ENCODE measurements at regions not wholly inside any gene's neighbourhood (a gene's known extent, or its start where the extent isn't known, plus 50 kb on each side); places are given as distances from the start of the nearest gene placed in this dataset.

DNA sequence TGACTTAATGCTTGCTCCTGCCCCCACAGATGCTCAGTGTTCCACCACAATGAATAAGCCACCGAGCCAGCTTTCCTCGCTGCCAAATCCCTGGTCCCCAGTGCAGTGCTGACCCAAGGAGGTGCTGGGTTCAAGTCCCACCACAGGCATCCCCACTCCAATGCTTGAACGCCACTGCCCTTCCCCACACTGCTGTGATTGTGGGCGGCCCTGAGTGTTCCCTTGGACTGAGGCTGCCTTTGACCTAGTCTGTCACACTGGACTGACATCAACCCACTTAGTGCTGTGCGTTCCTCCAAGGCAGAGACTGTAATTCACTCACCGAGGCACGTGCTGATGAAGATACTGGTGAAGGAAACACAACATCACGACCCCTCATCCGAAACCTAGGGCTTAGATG lies 83.4 kb upstream of the TMCC3 start:
- Histone ChIP-seq H2AFZ (ENCODE audit: low read depth, low read length, severe bottlenecking) (no peak overlapping the region), H3K27ac (ENCODE audit: low read depth, low read length) (no peak overlapping the region), H3K9me2 (replicated peaks; ENCODE audit: insufficient read depth, low read length) (no peaks in the 10 kb centered on the region), H3K9ac (ENCODE audit: low read length) (no peak overlapping the region), H3F3A (ENCODE audit: insufficient read depth) (no peaks in the 10 kb centered on the region), H3K9me3 (ENCODE audit: insufficient read depth, low read length) (no peaks in the 10 kb centered on the region), H4K20me1 (ENCODE audit: low read depth, low read length) (0 out of 2 replicates have a peak, but pooled peaks cover 4% of the 10 kb centered on the region), H3K27me3 (ENCODE audit: low read length) (no peaks in the 10 kb centered on the region), H3K79me2 (ENCODE audit: insufficient read depth, low read length) (no peaks in the 10 kb centered on the region), H3K4me3 (ENCODE audit: insufficient read depth, low read length, poor library complexity, severe bottlenecking) (no peak overlapping the region), H3K4me2 (ENCODE audit: low read depth, low read length, poor library complexity, severe bottlenecking) (no peak overlapping the region), H3K36me3 (ENCODE audit: low read length) (no peaks in the 10 kb centered on the region)
- TF ChIP-seq, protein P1, sequence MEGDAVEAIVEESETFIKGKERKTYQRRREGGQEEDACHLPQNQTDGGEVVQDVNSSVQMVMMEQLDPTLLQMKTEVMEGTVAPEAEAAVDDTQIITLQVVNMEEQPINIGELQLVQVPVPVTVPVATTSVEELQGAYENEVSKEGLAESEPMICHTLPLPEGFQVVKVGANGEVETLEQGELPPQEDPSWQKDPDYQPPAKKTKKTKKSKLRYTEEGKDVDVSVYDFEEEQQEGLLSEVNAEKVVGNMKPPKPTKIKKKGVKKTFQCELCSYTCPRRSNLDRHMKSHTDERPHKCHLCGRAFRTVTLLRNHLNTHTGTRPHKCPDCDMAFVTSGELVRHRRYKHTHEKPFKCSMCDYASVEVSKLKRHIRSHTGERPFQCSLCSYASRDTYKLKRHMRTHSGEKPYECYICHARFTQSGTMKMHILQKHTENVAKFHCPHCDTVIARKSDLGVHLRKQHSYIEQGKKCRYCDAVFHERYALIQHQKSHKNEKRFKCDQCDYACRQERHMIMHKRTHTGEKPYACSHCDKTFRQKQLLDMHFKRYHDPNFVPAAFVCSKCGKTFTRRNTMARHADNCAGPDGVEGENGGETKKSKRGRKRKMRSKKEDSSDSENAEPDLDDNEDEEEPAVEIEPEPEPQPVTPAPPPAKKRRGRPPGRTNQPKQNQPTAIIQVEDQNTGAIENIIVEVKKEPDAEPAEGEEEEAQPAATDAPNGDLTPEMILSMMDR (IDR thresholded peaks at IDR 0.05; ENCODE audit: insufficient read depth, low read length, poor library complexity, severe bottlenecking) = no peak
- no peak for TF ChIP-seq EZH2phosphoT487 (conservative IDR thresholded peaks at IDR 0.05; ENCODE audit: low read length)

DNA sequence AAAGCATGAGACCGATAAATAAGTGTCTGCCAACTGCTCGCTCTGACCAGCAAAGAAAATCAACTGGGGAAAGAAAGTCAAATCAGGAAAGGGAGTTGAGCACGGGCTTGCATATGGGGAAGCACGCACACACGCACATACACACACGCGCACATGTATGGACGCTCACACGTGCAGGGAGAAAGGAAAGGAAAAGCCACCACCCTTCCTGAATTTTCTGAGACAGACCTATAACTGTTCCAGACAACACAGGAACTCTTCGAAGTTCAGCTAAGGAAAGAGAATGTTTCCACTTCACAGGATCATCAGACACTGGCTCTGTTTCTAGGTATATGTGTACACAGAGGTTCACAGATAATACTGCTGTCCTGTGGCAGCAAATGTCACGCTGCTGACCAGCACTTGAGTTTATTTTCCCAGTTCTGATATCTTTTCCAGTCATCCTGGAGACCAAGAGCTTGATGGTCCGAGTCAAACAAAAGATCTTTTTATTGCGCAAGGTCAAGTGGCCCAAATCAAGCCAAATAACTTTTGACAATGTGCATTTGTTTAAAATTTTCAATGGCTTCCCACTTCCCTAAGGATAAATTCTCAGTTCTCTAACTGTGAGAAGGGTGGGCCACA lies 82.1 kb upstream of the TMCC3 start:
- H3K9me3 ChIP-seq (ENCODE audit: insufficient read depth, low read length) = no peaks in the 10 kb centered on the region
- TF ChIP-seq, protein P1 (IDR thresholded peaks at IDR 0.05; ENCODE audit: insufficient read depth, low read length, poor library complexity, severe bottlenecking) = no peak
- TF ChIP-seq EZH2phosphoT487 (conservative IDR thresholded peaks at IDR 0.05; ENCODE audit: low read length) = no peak
- H3K4me2 ChIP-seq (ENCODE audit: low read depth, low read length, poor library complexity, severe bottlenecking) = no peak overlapping the region
- H3K79me2 ChIP-seq (ENCODE audit: insufficient read depth, low read length) = no peaks in the 10 kb centered on the region
- no peak overlapping the region for H2AFZ ChIP-seq (ENCODE audit: low read depth, low read length, severe bottlenecking)
- no peaks in the 10 kb centered on the region for H3K9me2 ChIP-seq (replicated peaks; ENCODE audit: insufficient read depth, low read length)
- no peaks in the 10 kb centered on the region for H3F3A ChIP-seq (ENCODE audit: insufficient read depth)
- H3K27ac ChIP-seq (ENCODE audit: low read depth, low read length) = no peak overlapping the region
- no peak overlapping the region for H3K9ac ChIP-seq (ENCODE audit: low read length)
- H4K20me1 ChIP-seq (ENCODE audit: low read depth, low read length) = no peaks in the 10 kb centered on the region
- H3K36me3 ChIP-seq (ENCODE audit: low read length) = no peaks in the 10 kb centered on the region
- H3K4me3 ChIP-seq (ENCODE audit: insufficient read depth, low read length, poor library complexity, severe bottlenecking) = no peak overlapping the region
- H3K27me3 ChIP-seq (ENCODE audit: low read length) = no peaks in the 10 kb centered on the region

DNA sequence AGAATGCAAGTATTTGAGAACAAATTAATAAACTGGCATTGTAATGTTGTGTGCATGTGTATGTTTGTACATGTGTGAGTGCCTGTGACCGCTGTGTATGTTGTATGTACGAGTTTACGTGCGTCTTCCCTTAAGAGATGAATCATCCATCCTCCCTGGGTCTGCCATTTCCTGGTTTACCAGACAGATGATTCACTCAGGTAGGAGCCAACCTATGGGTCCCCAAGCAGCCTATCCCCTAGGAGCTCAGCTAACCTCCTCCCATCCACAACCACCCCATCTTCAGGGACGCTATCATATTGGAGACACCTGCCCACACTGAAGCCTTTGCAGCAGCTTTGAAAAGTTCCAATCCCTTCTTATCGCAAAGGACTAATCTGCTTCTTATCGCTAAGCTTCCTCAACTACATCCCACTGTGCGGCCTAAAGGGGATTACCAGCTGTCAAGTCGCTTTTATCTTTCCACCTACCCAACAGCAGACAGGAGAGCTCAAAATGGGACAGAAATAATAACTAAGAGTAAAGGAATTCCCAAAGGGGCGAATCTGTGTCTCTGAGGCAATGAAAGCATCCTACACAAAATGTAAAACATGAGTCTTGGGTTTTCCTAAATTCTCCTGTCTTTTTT lies 81.5 kb upstream of the TMCC3 start:
- no peak overlapping the region for H2AFZ ChIP-seq (ENCODE audit: low read depth, low read length, severe bottlenecking)
- H3K4me2 ChIP-seq (ENCODE audit: low read depth, low read length, poor library complexity, severe bottlenecking) = no peak overlapping the region
- no peaks in the 10 kb centered on the region for H3K36me3 ChIP-seq (ENCODE audit: low read length)
- no peak overlapping the region for H3K27ac ChIP-seq (ENCODE audit: low read depth, low read length)
- TF ChIP-seq, protein P1 (IDR thresholded peaks at IDR 0.05; ENCODE audit: insufficient read depth, low read length, poor library complexity, severe bottlenecking) = no peak
- TF ChIP-seq EZH2phosphoT487 (conservative IDR thresholded peaks at IDR 0.05; ENCODE audit: low read length) = no peak
- no peaks in the 10 kb centered on the region for H3K9me3 ChIP-seq (ENCODE audit: insufficient read depth, low read length)
- H3K4me3 ChIP-seq (ENCODE audit: insufficient read depth, low read length, poor library complexity, severe bottlenecking) = no peak overlapping the region
- no peak overlapping the region for H3K9ac ChIP-seq (ENCODE audit: low read length)
- no peaks in the 10 kb centered on the region for H3K79me2 ChIP-seq (ENCODE audit: insufficient read depth, low read length)
- no peaks in the 10 kb centered on the region for H4K20me1 ChIP-seq (ENCODE audit: low read depth, low read length)
- H3F3A ChIP-seq (ENCODE audit: insufficient read depth) = no peaks in the 10 kb centered on the region
- no peaks in the 10 kb centered on the region for H3K9me2 ChIP-seq (replicated peaks; ENCODE audit: insufficient read depth, low read length)
- no peaks in the 10 kb centered on the region for H3K27me3 ChIP-seq (ENCODE audit: low read length)
